ENCODE measurements at regions not wholly inside any gene's neighbourhood (a gene's known extent, or its start where the extent isn't known, plus 50 kb on each side); places are given as distances from the start of the nearest gene placed in this dataset.

GRCh38 chr4:125501568-125501967 is 186.8 kb downstream of the FAT4 start:
- Histone ChIP-seq H3K36me3 (no peaks in the 10 kb centered on the region), H3K27me3 (no peaks in the 10 kb centered on the region), H3K9me3 (no peaks in the 10 kb centered on the region), H3K4me1 (no peaks in the 10 kb centered on the region), H3K27ac (no peak overlapping the region), H3K4me3 (no peak overlapping the region)
- DNase-seq = no peak
- WGBS, 2 donors = 73 to 84% methylated on average over 4 of the region's 4 CpGs
- intact Hi-C loops (cut with DNase I) = no loop called here
- TF ChIP-seq EP300 (IDR thresholded peaks at IDR 0.05) = no peak
- no peak for TF ChIP-seq POLR2AphosphoS5 (IDR thresholded peaks at IDR 0.05)
- TF ChIP-seq CTCF (IDR thresholded peaks at IDR 0.05) = no peak
- TF ChIP-seq POLR2A (IDR thresholded peaks at IDR 0.05) = no peak

- no peaks in the 10 kb centered on the region for H3K9me3 ChIP-seq
- no peaks in the 10 kb centered on the region for H3K27me3 ChIP-seq
- H3K36me3 ChIP-seq = no peaks in the 10 kb centered on the region
- H3K27ac ChIP-seq = no peak overlapping the region
- H3K4me3 ChIP-seq = no peak overlapping the region
- intact Hi-C loops (cut with DNase I) = no loop called here
- TF ChIP-seq POLR2AphosphoS5 (IDR thresholded peaks at IDR 0.05) = no peak
- TF ChIP-seq CTCF (IDR thresholded peaks at IDR 0.05) = no peak
- no peak for TF ChIP-seq EP300 (IDR thresholded peaks at IDR 0.05)
- TF ChIP-seq POLR2A (IDR thresholded peaks at IDR 0.05) = no peak
- H3K4me1 ChIP-seq = no peaks in the 10 kb centered on the region
- WGBS, 2 donors = 71 to 80% methylated on average over 4 of the region's 4 CpGs
- no peak for DNase-seq
Measured at GRCh38 chr4:125505621-125506020, 190.9 kb downstream of the FAT4 start.

- no peak for TF ChIP-seq EP300 (IDR thresholded peaks at IDR 0.05)
- no peak for TF ChIP-seq POLR2AphosphoS5 (IDR thresholded peaks at IDR 0.05)
- no peak for TF ChIP-seq POLR2A (IDR thresholded peaks at IDR 0.05)
- Histone ChIP-seq H3K27me3 (no peaks in the 10 kb centered on the region), H3K27ac (no peak overlapping the region), H3K4me1 (no peaks in the 10 kb centered on the region), H3K36me3 (no peaks in the 10 kb centered on the region), H3K4me3 (no peak overlapping the region), H3K9me3 (no peaks in the 10 kb centered on the region)
- DNase-seq = no peak
- intact Hi-C loops (cut with DNase I) = no loop called here
Measured at GRCh38 chr4:125507141-125507540, 192.4 kb downstream of the FAT4 start.

- Histone ChIP-seq H3K4me3 (no peak overlapping the region), H3K27me3 (no peaks in the 10 kb centered on the region), H3K36me3 (no peaks in the 10 kb centered on the region), H3K27ac (no peak overlapping the region), H3K9me3 (peaks cover 0 to 1% (median 0%) of the 10 kb centered on the region in 4 donors), H3K4me1 (no peaks in the 10 kb centered on the region)
- DNase-seq = no peak
- TF ChIP-seq POLR2AphosphoS5 (IDR thresholded peaks at IDR 0.05) (no peak), EP300 (IDR thresholded peaks at IDR 0.05) (no peak), POLR2A (IDR thresholded peaks at IDR 0.05) (no peak), CTCF (IDR thresholded peaks at IDR 0.05) (no peak)
- intact Hi-C loops (cut with DNase I) = no loop called here
- WGBS, 2 donors = 62 to 87% methylated on average over 3 of the region's 3 CpGs
Measured at GRCh38 chr4:125511715-125512114, 197.0 kb downstream of the FAT4 start.

GRCh38 chr4:125515016-125515415 is 200.3 kb downstream of the FAT4 start:
- 71 to 86% methylated on average over 1 of the region's 1 CpG for WGBS, 2 donors
- H3K4me3 ChIP-seq = no peak overlapping the region
- no peak for TF ChIP-seq POLR2A (IDR thresholded peaks at IDR 0.05)
- TF ChIP-seq CTCF (IDR thresholded peaks at IDR 0.05) = no peak
- no peak for TF ChIP-seq POLR2AphosphoS5 (IDR thresholded peaks at IDR 0.05)
- no peak for TF ChIP-seq EP300 (IDR thresholded peaks at IDR 0.05)
- peaks cover 0 to 1% (median 0%) of the 10 kb centered on the region in 4 donors for H3K9me3 ChIP-seq
- no peaks in the 10 kb centered on the region for H3K4me1 ChIP-seq
- intact Hi-C loops (cut with DNase I) = no loop called here
- no peaks in the 10 kb centered on the region for H3K36me3 ChIP-seq
- H3K27ac ChIP-seq = no peak overlapping the region
- no peaks in the 10 kb centered on the region for H3K27me3 ChIP-seq
- no peak for DNase-seq
